SK-N-SH (cell line): ENCODE measurements at regions not wholly inside any gene's neighbourhood (a gene's known extent, or its start where the extent isn't known, plus 50 kb on each side); places are given as distances from the start of the nearest gene placed in this dataset.

Source experiments
- CTCF ChIA-PET: fragments of 300-600, 350-600 bp; formaldehyde crosslinking; extraction: SDS; loops from one replicate; lab custom pipeline; 2021; lab: Yijun Ruan, JAX
- POLR2A ChIA-PET: fragments of 350-600 bp; sonication (Branson Sonifier 250); formaldehyde crosslinking; extraction: SDS; loops from one replicate; lab custom pipeline; 2020; ENCODE audit warnings: antibody characterized with exemption, inconsistent platforms; lab: Yijun Ruan, JAX
- DNase-seq: peaks from one replicate; pipeline ENCODE4 v3.0.0; 2012
- H2AFZ ChIP-seq: fragments of 200-600 bp; sonication (generic); 2 replicates; pipeline ENCODE4 v1.8.1; 2016; ENCODE audit warnings: antibody characterized with exemption, mild to moderate bottlenecking, low read depth
- H3F3A ChIP-seq: fragments of 200-600 bp; sonication (generic); replicated peaks from 2 replicates; pipeline ENCODE3; 2016; ENCODE audit warnings: antibody characterized with exemption, mild to moderate bottlenecking; ENCODE audit not compliant: insufficient read depth
- H3K27ac ChIP-seq, 2 experiments: fragments of 200-500 bp in 1 of 2; fragments of 200-600 bp in 1 of 2; sonication (Bioruptor generic) in 1 of 2; sonication (generic), shearing (Covaris generic) in 1 of 2; 2 replicates each; pipeline versions ENCODE4 v1.5.1 to v1.6.1; 2014 to 2016; ENCODE audit warnings: low read depth in 2 of 2, inconsistent platforms in 1 of 2, low read length in 1 of 2, mild to moderate bottlenecking in 1 of 2, mixed read lengths in 1 of 2
- H3K27me3 ChIP-seq: fragments of 200-600 bp; sonication (generic), shearing (Covaris generic); 2 replicates; pipeline ENCODE4 v1.6.1; 2016; ENCODE audit warnings: mixed run types; ENCODE audit not compliant: insufficient read depth
- H3K36me3 ChIP-seq, 2 experiments: fragments of 200-500 bp in 1 of 2; fragments of 200-600 bp in 1 of 2; sonication (Bioruptor generic) in 1 of 2; sonication (generic) in 1 of 2; replicated peaks in 1 of 2; 2 replicates each; pipeline versions ENCODE3 to v1.5.1; 2014 to 2016; ENCODE audit warnings: low read length in 1 of 2, mild to moderate bottlenecking in 1 of 2; ENCODE audit not compliant: insufficient read depth in 2 of 2, control insufficient read depth in 1 of 2
- H3K4me1 ChIP-seq, 2 experiments: fragments of 200-500 bp in 1 of 2; fragments of 200-600 bp in 1 of 2; sonication (Bioruptor generic) in 1 of 2; sonication (generic), shearing (Covaris generic) in 1 of 2; 2 replicates each; pipeline versions ENCODE4 v1.5.1 to v1.6.1; 2014 to 2016; ENCODE audit warnings: low read depth in 1 of 2, low read length in 1 of 2, mixed run types in 1 of 2; ENCODE audit not compliant: insufficient read depth in 2 of 2, control insufficient read depth in 1 of 2
- H3K4me2 ChIP-seq: fragments of 200-600 bp; sonication (generic), shearing (Covaris generic); 2 replicates; pipeline ENCODE4 v1.6.1; 2017; ENCODE audit warnings: mixed run types
- H3K4me3 ChIP-seq, 2 experiments: fragments of 200-500 bp in 1 of 2; fragments of 200-600 bp in 1 of 2; sonication (Bioruptor generic) in 1 of 2; sonication (generic), shearing (Covaris generic) in 1 of 2; 2 replicates each; pipeline versions ENCODE4 v1.5.1 to v1.8.1; 2014 to 2016; ENCODE audit warnings: low read depth in 2 of 2, inconsistent platforms in 1 of 2, low read length in 1 of 2, mild to moderate bottlenecking in 1 of 2, mixed read lengths in 1 of 2, moderate library complexity in 1 of 2
- H3K79me2 ChIP-seq: fragments of 200-600 bp; sonication (generic); 2 replicates; pipeline ENCODE4 v1.8.1; 2017; ENCODE audit warnings: mild to moderate bottlenecking; ENCODE audit not compliant: insufficient read depth
- H3K9ac ChIP-seq: fragments of 200-600 bp; sonication (generic); 2 replicates; pipeline ENCODE4 v1.6.1; 2017; ENCODE audit warnings: mixed run types
- H3K9me2 ChIP-seq: fragments of 200-600 bp; sonication (generic); 2 replicates; pipeline ENCODE4 v1.6.1; 2017; ENCODE audit warnings: mixed run types
- H3K9me3 ChIP-seq: fragments of 200-600 bp; sonication (generic); 2 replicates; pipeline ENCODE4 v1.6.1; 2017; ENCODE audit warnings: mixed run types, mild to moderate bottlenecking, moderate library complexity
- H4K20me1 ChIP-seq: fragments of 200-600 bp; sonication (generic); 2 replicates; pipeline ENCODE4 v1.6.1; 2017; ENCODE audit warnings: mild to moderate bottlenecking, mixed run types; ENCODE audit not compliant: insufficient read depth
- ELF1 ChIP-seq: IDR thresholded peaks from 2 replicates; pipeline ENCODE4 v1.4.0; 2012
- EP300 ChIP-seq, 2 experiments: IDR thresholded peaks; 2 replicates each; pipeline versions ENCODE4 v1.4.0 to v1.6.1; 2012; ENCODE audit warnings: borderline replicate concordance in 1 of 2, low read depth in 1 of 2, low read length in 1 of 2
- EZH2phosphoT487 ChIP-seq: fragments of 200-600 bp; sonication (generic); IDR thresholded peaks from 2 replicates; pipeline ENCODE4 v1.6.1; 2017; ENCODE audit warnings: low read depth, mixed run types, mild to moderate bottlenecking, antibody characterized with exemption, moderate library complexity, borderline replicate concordance
- FOSL2 ChIP-seq: IDR thresholded peaks from 2 replicates; pipeline ENCODE4 v1.4.0; 2012; ENCODE audit warnings: low read depth, mild to moderate bottlenecking, moderate library complexity, borderline replicate concordance
- GATA2 ChIP-seq: sonication (generic); formaldehyde crosslinking; IDR thresholded peaks from 2 replicates; pipeline ENCODE4 v1.5.0; 2020; ENCODE audit warnings: mild to moderate bottlenecking, missing genetic modification reagents
- JUND ChIP-seq: IDR thresholded peaks from 2 replicates; pipeline ENCODE4 v1.4.0; 2012
- MXI1 ChIP-seq: IDR thresholded peaks from 2 replicates; pipeline ENCODE4 v1.6.1; 2012; ENCODE audit warnings: mild to moderate bottlenecking, low read depth, low read length, improper control_type of control experiment
- NFIC ChIP-seq: IDR thresholded peaks from 2 replicates; pipeline ENCODE4 v1.4.0; 2012; ENCODE audit warnings: borderline replicate concordance
- POLR2AphosphoS5 ChIP-seq: IDR thresholded peaks from 2 replicates; pipeline ENCODE4 v1.6.1; 2012; ENCODE audit warnings: low read depth, low read length
- RCOR1 ChIP-seq: fragments of 150-350 bp; IDR thresholded peaks from 2 replicates; pipeline ENCODE4 v1.6.1; 2017; ENCODE audit warnings: antibody characterized with exemption, low read length
- RFX5 ChIP-seq: IDR thresholded peaks from 2 replicates; pipeline ENCODE4 v1.6.1; 2012; ENCODE audit warnings: mild to moderate bottlenecking, improper control_type of control experiment, low read length
- RXRA ChIP-seq: IDR thresholded peaks from 2 replicates; pipeline ENCODE4 v1.4.0; 2012; ENCODE audit warnings: low read depth, mild to moderate bottlenecking, borderline replicate concordance
- SIN3A ChIP-seq: IDR thresholded peaks from 2 replicates; pipeline ENCODE4 v1.6.1; 2012; ENCODE audit warnings: low read depth, mild to moderate bottlenecking, low read length, moderate library complexity, borderline replicate concordance
- SMC3 ChIP-seq: IDR thresholded peaks from 2 replicates; pipeline ENCODE4 v1.6.1; 2012; ENCODE audit warnings: low read depth, low read length, improper control_type of control experiment
- TAF1 ChIP-seq: IDR thresholded peaks from 2 replicates; pipeline ENCODE4 v1.6.1; 2012; ENCODE audit warnings: low read depth, mild to moderate bottlenecking, low read length, moderate library complexity, borderline replicate concordance
- TEAD4 ChIP-seq: IDR thresholded peaks from 2 replicates; pipeline ENCODE4 v1.4.0; 2012; ENCODE audit warnings: mild to moderate bottlenecking, borderline replicate concordance; ENCODE audit not compliant: insufficient read depth
- WGBS: methylation state at CpG from one replicate; pipeline ENCODE4 v1.1.6; 2017; ENCODE audit warnings: low lambda C conversion rate; 5-methylcytosine and 5-hydroxymethylcytosine counted together
- TF ChIP-seq, protein P1 (sequence below): IDR thresholded peaks from 2 replicates; pipeline ENCODE4 v1.4.0; 2012; ENCODE audit warnings: low read depth
- TF ChIP-seq, protein P2 (sequence below): fragments of 150-350 bp; IDR thresholded peaks from 2 replicates; pipeline ENCODE4 v1.6.1; 2017; ENCODE audit warnings: antibody characterized with exemption, low read length, low read depth, borderline replicate concordance
- TF ChIP-seq, protein P3 (sequence below): IDR thresholded peaks from 2 replicates; pipeline ENCODE4; 2012
- TF ChIP-seq, protein P4 (sequence below): IDR thresholded peaks from 2 replicates; pipeline ENCODE4 v1.4.0; 2012; ENCODE audit warnings: low read depth, borderline replicate concordance

DNA sequence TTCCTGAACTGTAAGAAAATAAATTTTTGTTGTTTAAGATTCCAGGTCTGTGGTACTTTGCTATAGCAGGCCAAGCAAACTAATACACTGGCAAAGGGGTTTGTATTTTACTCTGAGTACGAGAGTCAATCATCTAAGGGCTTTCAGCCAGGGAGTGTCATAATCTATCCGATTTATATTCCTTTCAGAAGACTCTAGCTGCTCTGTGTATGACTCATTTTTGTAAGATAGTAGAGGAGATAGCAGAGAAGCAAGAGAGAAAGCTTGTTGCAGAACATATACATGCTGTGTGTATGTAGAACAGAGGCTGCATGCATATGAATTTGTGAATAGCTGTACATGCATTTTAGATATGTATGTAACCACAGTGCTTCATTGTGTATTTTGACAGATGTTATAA lies 577.9 kb upstream of the EPHA6 start:
- Histone ChIP-seq H2AFZ (no peak overlapping the region), H3K9me2 (no peaks in the 10 kb centered on the region), H3K4me1 (no peaks in the 10 kb centered on the region), H3K9ac (no peak overlapping the region), H3K79me2 (no peaks in the 10 kb centered on the region), H3K36me3 (no peaks in the 10 kb centered on the region), H3K4me2 (no peak overlapping the region), H3K4me3 (no peak overlapping the region), H3K9me3 (no peaks in the 10 kb centered on the region), H3K27me3 (no peaks in the 10 kb centered on the region), H4K20me1 (no peaks in the 10 kb centered on the region), H3F3A (no peaks in the 10 kb centered on the region), H3K27ac (no peak overlapping the region)
- DNase-seq, result no peak
- ChIA-PET CTCF (no interaction called here), POLR2A (no interaction called here)
- TF ChIP-seq JUND, result peak; percentile 25; the same call in 1 of the 2 replicates
- peak; percentile 23; the same call in 1 of the 2 replicates for TF ChIP-seq FOSL2
- TF ChIP-seq NFIC, result no peak
- 0% methylated on average over 2 of the region's 2 CpGs for WGBS

DNA sequence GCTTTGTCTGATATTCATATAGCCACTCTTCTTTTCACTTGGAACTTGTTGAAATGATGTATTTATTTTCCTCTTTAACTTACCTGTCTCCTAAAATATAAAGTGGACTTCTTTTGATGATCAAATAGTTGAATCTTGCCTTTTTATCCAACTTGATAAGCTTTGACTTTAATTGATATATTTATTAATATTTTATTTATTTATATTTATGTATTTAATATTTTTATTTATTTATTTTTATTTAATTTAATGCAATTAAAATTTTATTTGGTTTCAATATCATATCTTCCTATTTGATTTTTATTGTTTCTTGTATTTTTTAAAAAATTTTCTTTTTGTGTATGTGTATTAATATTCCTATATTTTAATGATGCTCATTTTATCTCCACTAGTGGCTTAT lies 555.1 kb upstream of the EPHA6 start:
- no peaks in the 10 kb centered on the region for H3K36me3 ChIP-seq
- no peak overlapping the region for H2AFZ ChIP-seq
- no peaks in the 10 kb centered on the region for H3K79me2 ChIP-seq
- TF ChIP-seq POLR2AphosphoS5, result no peak
- no peak for TF ChIP-seq JUND
- TF ChIP-seq, all 33 proteins: peak for 0
- Histone ChIP-seq H3K9me2 (no peaks in the 10 kb centered on the region), H4K20me1 (no peaks in the 10 kb centered on the region), H3K9me3 (no peaks in the 10 kb centered on the region), H3K9ac (no peak overlapping the region), H3F3A (no peaks in the 10 kb centered on the region), H3K4me2 (no peak overlapping the region), H3K4me3 (no peak overlapping the region), H3K27me3 (no peaks in the 10 kb centered on the region), H3K4me1 (no peaks in the 10 kb centered on the region), H3K27ac (no peak overlapping the region)
- ChIA-PET POLR2A (no interaction called here), CTCF (no interaction called here)
- DNase-seq, result no peak

DNA sequence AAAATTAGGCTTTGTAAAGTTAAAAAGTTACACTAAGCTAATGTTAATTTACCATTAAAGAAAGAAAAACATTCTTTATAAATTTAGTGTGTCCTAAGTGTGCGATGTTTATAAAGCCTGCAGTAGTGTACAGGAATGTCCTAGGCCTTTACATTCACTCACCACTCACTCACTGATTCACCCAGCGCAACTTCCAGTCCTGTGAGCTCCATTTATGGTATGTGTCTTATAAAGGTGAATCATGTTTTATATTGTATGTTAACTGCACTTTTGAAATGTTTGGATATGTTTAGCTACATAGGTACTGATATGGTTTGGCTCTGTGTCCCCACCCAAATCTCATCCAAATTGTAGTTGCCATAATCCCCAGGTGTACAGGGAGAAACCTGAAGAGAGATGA lies 549.7 kb upstream of the EPHA6 start:
- Histone ChIP-seq H3K27me3 (no peaks in the 10 kb centered on the region), H3K36me3 (no peaks in the 10 kb centered on the region), H3K4me2 (no peak overlapping the region), H2AFZ (no peak overlapping the region), H4K20me1 (no peaks in the 10 kb centered on the region), H3K9me3 (no peaks in the 10 kb centered on the region), H3K9me2 (no peaks in the 10 kb centered on the region), H3F3A (no peaks in the 10 kb centered on the region), H3K4me1 (no peaks in the 10 kb centered on the region), H3K79me2 (no peaks in the 10 kb centered on the region), H3K4me3 (no peak overlapping the region), H3K27ac (no peak overlapping the region), H3K9ac (no peak overlapping the region)
- CTCF ChIA-PET, result interaction anchor here (0.8 kb wide), 1 partner anchor 12 kb away, joined by 3 read pairs; no protein-coding TSS in a partner anchor
- WGBS, result 2% methylated on average over 2 of the region's 2 CpGs
- no peak for TF ChIP-seq RXRA
- TF ChIP-seq SIN3A, result no peak
- no peak for TF ChIP-seq ELF1
- TF ChIP-seq POLR2AphosphoS5, result no peak
- TF ChIP-seq GATA2 (CRISPR knock-in tag), result no peak
- no peak for TF ChIP-seq RCOR1
- no peak for TF ChIP-seq SMC3
- TF ChIP-seq, protein P1, sequence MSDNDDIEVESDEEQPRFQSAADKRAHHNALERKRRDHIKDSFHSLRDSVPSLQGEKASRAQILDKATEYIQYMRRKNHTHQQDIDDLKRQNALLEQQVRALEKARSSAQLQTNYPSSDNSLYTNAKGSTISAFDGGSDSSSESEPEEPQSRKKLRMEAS, result no peak
- TF ChIP-seq, protein P2, sequence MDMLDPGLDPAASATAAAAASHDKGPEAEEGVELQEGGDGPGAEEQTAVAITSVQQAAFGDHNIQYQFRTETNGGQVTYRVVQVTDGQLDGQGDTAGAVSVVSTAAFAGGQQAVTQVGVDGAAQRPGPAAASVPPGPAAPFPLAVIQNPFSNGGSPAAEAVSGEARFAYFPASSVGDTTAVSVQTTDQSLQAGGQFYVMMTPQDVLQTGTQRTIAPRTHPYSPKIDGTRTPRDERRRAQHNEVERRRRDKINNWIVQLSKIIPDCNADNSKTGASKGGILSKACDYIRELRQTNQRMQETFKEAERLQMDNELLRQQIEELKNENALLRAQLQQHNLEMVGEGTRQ, result no peak
- no peak for TF ChIP-seq TEAD4
- TF ChIP-seq RFX5, result no peak
- TF ChIP-seq, protein P3, sequence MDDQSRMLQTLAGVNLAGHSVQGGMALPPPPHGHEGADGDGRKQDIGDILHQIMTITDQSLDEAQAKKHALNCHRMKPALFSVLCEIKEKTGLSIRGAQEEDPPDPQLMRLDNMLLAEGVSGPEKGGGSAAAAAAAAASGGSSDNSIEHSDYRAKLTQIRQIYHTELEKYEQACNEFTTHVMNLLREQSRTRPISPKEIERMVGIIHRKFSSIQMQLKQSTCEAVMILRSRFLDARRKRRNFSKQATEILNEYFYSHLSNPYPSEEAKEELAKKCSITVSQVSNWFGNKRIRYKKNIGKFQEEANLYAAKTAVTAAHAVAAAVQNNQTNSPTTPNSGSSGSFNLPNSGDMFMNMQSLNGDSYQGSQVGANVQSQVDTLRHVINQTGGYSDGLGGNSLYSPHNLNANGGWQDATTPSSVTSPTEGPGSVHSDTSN, result no peak
- no peak for TF ChIP-seq MXI1
- TF ChIP-seq TAF1, result no peak
- no peak for TF ChIP-seq EZH2phosphoT487
- TF ChIP-seq FOSL2, result no peak
- no peak for TF ChIP-seq EP300 (IDR thresholded peaks at IDR 0.05; ENCODE audit: borderline replicate concordance in 1 of 2, low read depth in 1 of 2, low read length in 1 of 2)
- TF ChIP-seq, protein P4, sequence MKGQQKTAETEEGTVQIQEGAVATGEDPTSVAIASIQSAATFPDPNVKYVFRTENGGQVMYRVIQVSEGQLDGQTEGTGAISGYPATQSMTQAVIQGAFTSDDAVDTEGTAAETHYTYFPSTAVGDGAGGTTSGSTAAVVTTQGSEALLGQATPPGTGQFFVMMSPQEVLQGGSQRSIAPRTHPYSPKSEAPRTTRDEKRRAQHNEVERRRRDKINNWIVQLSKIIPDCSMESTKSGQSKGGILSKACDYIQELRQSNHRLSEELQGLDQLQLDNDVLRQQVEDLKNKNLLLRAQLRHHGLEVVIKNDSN, result no peak
- POLR2A ChIA-PET, result no interaction called here
- DNase-seq, result no peak
